H9 (cell line): ENCODE measurements at regions not wholly inside any gene's neighbourhood (a gene's known extent, or its start where the extent isn't known, plus 50 kb on each side); places are given as distances from the start of the nearest gene placed in this dataset.

ENCODE experiments used
- DNase-seq: peaks from one replicate; pipeline ENCODE4 v3.0.0-alpha.2; 2017
- H2AFZ ChIP-seq: one replicate; pipeline ENCODE4 v1.6.1; 2013; ENCODE audit warnings: mild to moderate bottlenecking, low read length, control low read depth, moderate library complexity
- H2AK5ac ChIP-seq: 2 replicates; pipeline ENCODE4 v1.6.1; 2013; ENCODE audit warnings: low read length, control low read depth, mixed read lengths; ENCODE audit not compliant: insufficient read length
- H2BK120ac ChIP-seq: one replicate; pipeline ENCODE4 v1.6.1; 2013; ENCODE audit warnings: low read depth, mild to moderate bottlenecking, low read length, control low read depth, inconsistent platforms; ENCODE audit not compliant: poor library complexity, severe bottlenecking
- H2BK12ac ChIP-seq: 2 replicates; pipeline ENCODE4 v1.6.1; 2013; ENCODE audit warnings: low read length, control low read depth, mixed read lengths, low read depth; ENCODE audit not compliant: insufficient read length
- H2BK15ac ChIP-seq: 2 replicates; pipeline ENCODE4 v1.6.1; 2013; ENCODE audit warnings: low read depth, low read length, control low read depth
- H2BK20ac ChIP-seq: one replicate; pipeline ENCODE4 v1.6.1; 2013; ENCODE audit warnings: low read depth, mild to moderate bottlenecking, low read length, control low read depth, inconsistent platforms; ENCODE audit not compliant: poor library complexity, severe bottlenecking
- H2BK5ac ChIP-seq: 2 replicates; pipeline ENCODE4 v1.6.1; 2013; ENCODE audit warnings: low read length, control low read depth, mixed read lengths; ENCODE audit not compliant: insufficient read length
- H3K14ac ChIP-seq: 2 replicates; pipeline ENCODE4 v1.6.1; 2013; ENCODE audit warnings: low read length, control low read depth; ENCODE audit not compliant: insufficient read depth
- H3K18ac ChIP-seq: 2 replicates; pipeline ENCODE4 v1.6.1; 2013; ENCODE audit warnings: low read depth, mild to moderate bottlenecking, mixed read lengths, low read length, control low read depth; ENCODE audit not compliant: insufficient read length
- H3K23ac ChIP-seq: 2 replicates; pipeline ENCODE4 v1.6.1; 2013; ENCODE audit warnings: low read length, control low read depth, mixed read lengths, low read depth; ENCODE audit not compliant: insufficient read length
- H3K23me2 ChIP-seq: 2 replicates; pipeline ENCODE4 v1.6.1; 2013; ENCODE audit warnings: low read depth, mild to moderate bottlenecking, mixed read lengths, low read length, control low read depth; ENCODE audit not compliant: insufficient read length, poor library complexity, severe bottlenecking
- H3K27ac ChIP-seq: 2 replicates; pipeline ENCODE4 v1.5.1; 2013; ENCODE audit warnings: low read length, control low read depth, mixed read lengths, low read depth; ENCODE audit not compliant: insufficient read length
- H3K27me3 ChIP-seq: 2 replicates; pipeline ENCODE4 v1.6.1; 2013; ENCODE audit warnings: low read length, control low read depth, inconsistent platforms; ENCODE audit not compliant: insufficient read depth
- H3K4ac ChIP-seq: 2 replicates; pipeline ENCODE4 v1.6.1; 2013; ENCODE audit warnings: low read depth, mild to moderate bottlenecking, control low read depth, inconsistent platforms, low read length, moderate library complexity
- H3K4me1 ChIP-seq: 2 replicates; pipeline ENCODE4 v1.6.1; 2013; ENCODE audit warnings: low read length, control low read depth, inconsistent platforms; ENCODE audit not compliant: insufficient read depth
- H3K4me2 ChIP-seq: 2 replicates; pipeline ENCODE4 v1.6.1; 2013; ENCODE audit warnings: low read length, control low read depth, mixed read lengths; ENCODE audit not compliant: insufficient read length, insufficient read depth
- H3K56ac ChIP-seq: 2 replicates; pipeline ENCODE4 v1.6.1; 2013; ENCODE audit warnings: low read depth, mild to moderate bottlenecking, mixed read lengths, low read length, control low read depth; ENCODE audit not compliant: insufficient read length
- H3K79me1 ChIP-seq: 2 replicates; pipeline ENCODE4 v1.6.1; 2013; ENCODE audit warnings: low read depth, mild to moderate bottlenecking, moderate library complexity, low read length, control low read depth, inconsistent platforms; ENCODE audit not compliant: insufficient read depth, poor library complexity, severe bottlenecking
- H3K79me2 ChIP-seq: 2 replicates; pipeline ENCODE4 v1.6.1; 2013; ENCODE audit warnings: low read length, control low read depth, inconsistent platforms; ENCODE audit not compliant: insufficient read depth
- H3K9ac ChIP-seq: 2 replicates; pipeline ENCODE4 v1.6.1; 2013; ENCODE audit warnings: low read length, control low read depth, mixed read lengths; ENCODE audit not compliant: insufficient read length; ENCODE audit errors: extremely low read depth
- H3K9me3 ChIP-seq: one replicate; pipeline ENCODE4 v1.6.1; 2013; ENCODE audit warnings: low read depth, low read length, inconsistent platforms; ENCODE audit not compliant: control insufficient read depth
- H3T11ph ChIP-seq: one replicate; pipeline ENCODE4 v1.6.1; 2013; ENCODE audit warnings: mild to moderate bottlenecking, low read length, control low read depth, inconsistent platforms
- H4K20me1 ChIP-seq: one replicate; pipeline ENCODE4 v1.6.1; 2013; ENCODE audit not compliant: control insufficient read depth, insufficient read length, insufficient read depth
- H4K5ac ChIP-seq: 2 replicates; pipeline ENCODE4 v1.6.1; 2013; ENCODE audit warnings: low read depth, mild to moderate bottlenecking, mixed read lengths, low read length, control low read depth; ENCODE audit not compliant: insufficient read length
- H4K8ac ChIP-seq: replicated peaks from 2 replicates; pipeline ENCODE4 v1.6.1; 2013; ENCODE audit warnings: low read length, control low read depth, mixed read lengths, low read depth; ENCODE audit not compliant: insufficient read length
- H4K91ac ChIP-seq: 2 replicates; pipeline ENCODE4 v1.6.1; 2013; ENCODE audit warnings: low read depth, mild to moderate bottlenecking, moderate library complexity, mixed read lengths, low read length, control low read depth; ENCODE audit not compliant: insufficient read length
- H3K27ac Mint-ChIP-seq, 3 experiments: 2 replicates in 2 of 3; 3 replicates in 1 of 3; pipeline ENCODE4 v1.8.0; 2020 to 2021; ENCODE audit warnings: mixed read lengths in 3 of 3, mild to moderate bottlenecking in 1 of 3, moderate library complexity in 1 of 3
- H3K27me3 Mint-ChIP-seq: 2 replicates; pipeline ENCODE4 v1.8.0; 2021; ENCODE audit warnings: low read depth, mild to moderate bottlenecking, moderate library complexity, mixed read lengths
- H3K36me3 Mint-ChIP-seq, 3 experiments: 2 replicates in 2 of 3; 3 replicates in 1 of 3; pipeline ENCODE4 v1.8.0; 2020 to 2021; ENCODE audit warnings: low read depth in 3 of 3, mixed read lengths in 3 of 3; ENCODE audit not compliant: insufficient read depth in 1 of 3
- H3K4me1 Mint-ChIP-seq, 2 experiments: 2 replicates each; pipeline ENCODE4 v1.8.0; 2020; ENCODE audit warnings: mixed read lengths in 2 of 2
- H3K4me3 Mint-ChIP-seq, 2 experiments: 2 replicates in 1 of 2; 3 replicates in 1 of 2; pipeline ENCODE4 v1.8.0; 2020 to 2021; ENCODE audit warnings: mild to moderate bottlenecking in 2 of 2, mixed read lengths in 2 of 2, moderate library complexity in 1 of 2
- H3K9me3 Mint-ChIP-seq, 2 experiments: 2 replicates in 1 of 2; 3 replicates in 1 of 2; pipeline ENCODE4 v1.8.0; 2020; ENCODE audit warnings: mild to moderate bottlenecking in 2 of 2, mixed read lengths in 2 of 2, moderate library complexity in 1 of 2
- WGBS: extraction: QIAGEN DNeasy Blood & Tissue Kit; methylation state at CpG from one replicate; pipeline ENCODE4 v1.1.7; 2013; ENCODE audit warnings: missing lambda C conversion rate, low lambda C conversion rate, mixed read lengths; ENCODE audit not compliant: insufficient read length; ENCODE audit errors: extremely low coverage; 5-methylcytosine and 5-hydroxymethylcytosine counted together
- TF ChIP-seq, protein P1 (sequence below): fragments of 200-600 bp; sonication (generic); conservative IDR thresholded peaks from 3 replicates; pipeline ENCODE4 v1.8.0; 2021; ENCODE audit warnings: antibody characterized with exemption, mild to moderate bottlenecking

DNA sequence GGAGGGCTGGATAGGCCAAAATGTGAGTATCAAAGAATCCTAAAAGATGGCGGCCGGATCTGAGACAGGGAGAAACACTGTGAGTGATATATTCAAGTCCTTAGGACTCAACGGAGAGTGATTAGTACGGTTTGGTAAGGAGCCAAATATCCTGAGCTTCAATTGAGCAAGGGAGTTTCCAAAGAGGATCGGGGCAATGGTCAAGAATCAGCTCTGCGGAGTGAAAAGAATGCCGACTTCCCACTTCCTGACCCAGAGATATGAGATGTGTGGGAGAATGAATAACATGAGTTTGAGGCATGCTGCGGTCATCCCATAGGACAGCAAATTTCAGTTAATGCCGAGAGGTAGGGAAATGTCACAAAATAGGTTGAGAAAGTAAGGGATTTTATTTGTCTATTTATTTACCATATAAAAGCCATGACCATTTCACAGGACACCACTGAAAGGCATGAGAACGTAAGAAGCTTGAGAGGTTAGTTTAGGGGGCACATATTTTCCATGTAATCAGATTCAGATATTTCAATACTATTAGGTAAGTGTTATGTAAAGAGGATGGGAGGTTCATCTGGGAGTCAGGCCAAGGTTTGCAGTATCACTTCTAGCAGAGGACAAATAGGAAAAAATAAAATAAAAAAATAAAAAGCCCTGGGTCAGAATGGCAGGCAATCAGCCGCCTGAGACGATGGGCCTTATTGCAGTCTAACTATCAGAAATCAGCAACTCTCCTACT is 165.6 kb downstream of the HGF start:
- no CpG with 5 or more reads among the region's 12 CpGs for WGBS
- H3K36me3 Mint-ChIP-seq = no peaks in the 10 kb centered on the region
- Histone ChIP-seq H3K14ac (no peak overlapping the region), H4K91ac (no peak overlapping the region), H3K18ac (no peak overlapping the region), H3K79me2 (no peaks in the 10 kb centered on the region), H2BK120ac (no peak overlapping the region), H2AFZ (no peak overlapping the region), H2BK5ac (no peak overlapping the region), H3K27me3 (no peaks in the 10 kb centered on the region), H3T11ph (no peak overlapping the region), H3K4me1 (no peaks in the 10 kb centered on the region), H3K23me2 (no peaks in the 10 kb centered on the region), H3K79me1 (no peaks in the 10 kb centered on the region), H3K9me3 (no peaks in the 10 kb centered on the region), H4K5ac (no peak overlapping the region), H4K8ac (no peak overlapping the region), H3K56ac (no peak overlapping the region), H2AK5ac (no peak overlapping the region), H3K4ac (no peak overlapping the region), H3K9ac (no peak overlapping the region), H3K23ac (no peak overlapping the region), H2BK12ac (no peak overlapping the region), H3K4me2 (no peak overlapping the region), H2BK15ac (no peak overlapping the region), H2BK20ac (no peak overlapping the region), H4K20me1 (no peaks in the 10 kb centered on the region), H3K27ac (no peak overlapping the region)
- H3K4me3 Mint-ChIP-seq = no peak overlapping the region
- no peaks in the 10 kb centered on the region for H3K4me1 Mint-ChIP-seq
- no peaks in the 10 kb centered on the region for H3K27me3 Mint-ChIP-seq
- H3K27ac Mint-ChIP-seq = no peak overlapping the region
- no peak for DNase-seq
- no peaks in the 10 kb centered on the region for H3K9me3 Mint-ChIP-seq
- TF ChIP-seq, protein P1, sequence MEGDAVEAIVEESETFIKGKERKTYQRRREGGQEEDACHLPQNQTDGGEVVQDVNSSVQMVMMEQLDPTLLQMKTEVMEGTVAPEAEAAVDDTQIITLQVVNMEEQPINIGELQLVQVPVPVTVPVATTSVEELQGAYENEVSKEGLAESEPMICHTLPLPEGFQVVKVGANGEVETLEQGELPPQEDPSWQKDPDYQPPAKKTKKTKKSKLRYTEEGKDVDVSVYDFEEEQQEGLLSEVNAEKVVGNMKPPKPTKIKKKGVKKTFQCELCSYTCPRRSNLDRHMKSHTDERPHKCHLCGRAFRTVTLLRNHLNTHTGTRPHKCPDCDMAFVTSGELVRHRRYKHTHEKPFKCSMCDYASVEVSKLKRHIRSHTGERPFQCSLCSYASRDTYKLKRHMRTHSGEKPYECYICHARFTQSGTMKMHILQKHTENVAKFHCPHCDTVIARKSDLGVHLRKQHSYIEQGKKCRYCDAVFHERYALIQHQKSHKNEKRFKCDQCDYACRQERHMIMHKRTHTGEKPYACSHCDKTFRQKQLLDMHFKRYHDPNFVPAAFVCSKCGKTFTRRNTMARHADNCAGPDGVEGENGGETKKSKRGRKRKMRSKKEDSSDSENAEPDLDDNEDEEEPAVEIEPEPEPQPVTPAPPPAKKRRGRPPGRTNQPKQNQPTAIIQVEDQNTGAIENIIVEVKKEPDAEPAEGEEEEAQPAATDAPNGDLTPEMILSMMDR = no peak
